Effector memory CD4-positive, alpha-beta T cell (primary cell): ENCODE measurements at regions not wholly inside any gene's neighbourhood (a gene's known extent, or its start where the extent isn't known, plus 50 kb on each side); places are given as distances from the start of the nearest gene placed in this dataset.

ENCODE experiments used
- DNase-seq, 3 donors: peaks; one replicate each; pipeline ENCODE4 v3.0.0-alpha.2; 2020
- H3K27ac ChIP-seq: 2 replicates; pipeline ENCODE4 v1.7.0; 2013; ENCODE audit warnings: mild to moderate bottlenecking, low read length, moderate library complexity; ENCODE audit not compliant: insufficient read depth, poor library complexity, severe bottlenecking
- H3K27me3 ChIP-seq: replicated peaks from 2 replicates; pipeline ENCODE4 v1.7.0; 2013; ENCODE audit warnings: mild to moderate bottlenecking, low read length; ENCODE audit not compliant: insufficient read depth, control insufficient read depth, poor library complexity, severe bottlenecking
- H3K36me3 ChIP-seq: 2 replicates; pipeline ENCODE4 v1.7.0; 2013; ENCODE audit warnings: mild to moderate bottlenecking, low read length, moderate library complexity; ENCODE audit not compliant: control insufficient read depth, insufficient read depth
- H3K4me1 ChIP-seq: 2 replicates; pipeline ENCODE4 v1.7.0; 2013; ENCODE audit warnings: low read length, mild to moderate bottlenecking; ENCODE audit not compliant: control insufficient read depth, insufficient read depth, poor library complexity, severe bottlenecking
- H3K4me3 ChIP-seq: 2 replicates; pipeline ENCODE4 v1.7.0; 2013; ENCODE audit warnings: low read length, low read depth, mild to moderate bottlenecking; ENCODE audit not compliant: insufficient read depth, poor library complexity, severe bottlenecking
- H3K9me3 ChIP-seq: 2 replicates; pipeline ENCODE4 v1.7.0; 2013; ENCODE audit warnings: mild to moderate bottlenecking, low read length, moderate library complexity; ENCODE audit not compliant: control insufficient read depth

- Histone ChIP-seq H3K36me3 (no peaks in the 10 kb centered on the region), H3K27ac (no peak overlapping the region), H3K9me3 (no peaks in the 10 kb centered on the region), H3K4me1 (no peaks in the 10 kb centered on the region), H3K27me3 (no peaks in the 10 kb centered on the region), H3K4me3 (no peak overlapping the region)
- DNase-seq, result no peak
These were observed 647.3 kb downstream of the BRINP1 start for GRCh38 chr9:118721923-118722322.

- no peaks in the 10 kb centered on the region for H3K4me1 ChIP-seq
- no peaks in the 10 kb centered on the region for H3K9me3 ChIP-seq
- no peaks in the 10 kb centered on the region for H3K27me3 ChIP-seq
- no peak overlapping the region for H3K27ac ChIP-seq
- no peak overlapping the region for H3K4me3 ChIP-seq
- H3K36me3 ChIP-seq, result no peaks in the 10 kb centered on the region
- no peak for DNase-seq
These were observed 639.3 kb downstream of the BRINP1 start for GRCh38 chr9:118729981-118730380.

- H3K4me3 ChIP-seq, result no peak overlapping the region
These were observed 636.2 kb downstream of the BRINP1 start for GRCh38 chr9:118732998-118733397.

GRCh38 chr9:118734696-118735095, 634.5 kb downstream of the BRINP1 start:
- Histone ChIP-seq H3K4me3 (no peak overlapping the region), H3K36me3 (no peaks in the 10 kb centered on the region), H3K27me3 (no peaks in the 10 kb centered on the region), H3K9me3 (peaks cover 5% of the 10 kb centered on the region), H3K27ac (no peak overlapping the region), H3K4me1 (no peaks in the 10 kb centered on the region)
- no peak for DNase-seq

More at GRCh38 chr9:118732998-118733397, 636.2 kb downstream of the BRINP1 start:
- Histone ChIP-seq H3K36me3 (no peaks in the 10 kb centered on the region), H3K27ac (no peak overlapping the region), H3K27me3 (no peaks in the 10 kb centered on the region), H3K4me1 (no peaks in the 10 kb centered on the region), H3K9me3 (peaks cover 5% of the 10 kb centered on the region)
- no peak for DNase-seq

GRCh38 chr9:118736406-118736805, 632.8 kb downstream of the BRINP1 start:
- H3K27ac ChIP-seq, result no peak overlapping the region
- no peaks in the 10 kb centered on the region for H3K4me1 ChIP-seq
- no peak for DNase-seq
- H3K36me3 ChIP-seq, result no peaks in the 10 kb centered on the region
- peaks cover 5% of the 10 kb centered on the region for H3K9me3 ChIP-seq
- H3K4me3 ChIP-seq, result no peak overlapping the region
- H3K27me3 ChIP-seq, result no peaks in the 10 kb centered on the region

- H3K4me1 ChIP-seq, result no peaks in the 10 kb centered on the region
- no peaks in the 10 kb centered on the region for H3K9me3 ChIP-seq
- H3K4me3 ChIP-seq, result no peak overlapping the region
- no peak overlapping the region for H3K27ac ChIP-seq
- DNase-seq, result no peak
- no peaks in the 10 kb centered on the region for H3K27me3 ChIP-seq
- no peaks in the 10 kb centered on the region for H3K36me3 ChIP-seq
These were observed 618.0 kb downstream of the BRINP1 start for GRCh38 chr9:118751077-118751847.

GRCh38 chr9:118751848-118752223, 617.4 kb downstream of the BRINP1 start:
- Histone ChIP-seq H3K4me1 (no peaks in the 10 kb centered on the region), H3K9me3 (no peaks in the 10 kb centered on the region), H3K27me3 (no peaks in the 10 kb centered on the region), H3K27ac (no peak overlapping the region), H3K36me3 (no peaks in the 10 kb centered on the region), H3K4me3 (no peak overlapping the region)
- DNase-seq, result no peak

GRCh38 chr9:118761016-118761790, 608.0 kb downstream of the BRINP1 start:
- H3K4me3 ChIP-seq, result no peak overlapping the region
- H3K36me3 ChIP-seq, result no peaks in the 10 kb centered on the region
- no peaks in the 10 kb centered on the region for H3K9me3 ChIP-seq
- no peak overlapping the region for H3K27ac ChIP-seq
- no peaks in the 10 kb centered on the region for H3K4me1 ChIP-seq
- no peaks in the 10 kb centered on the region for H3K27me3 ChIP-seq
- no peak for DNase-seq

- no peak overlapping the region for H3K27ac ChIP-seq
- H3K4me1 ChIP-seq, result no peaks in the 10 kb centered on the region
- DNase-seq, result no peak
- no peak overlapping the region for H3K4me3 ChIP-seq
- H3K9me3 ChIP-seq, result no peaks in the 10 kb centered on the region
- no peaks in the 10 kb centered on the region for H3K36me3 ChIP-seq
- no peaks in the 10 kb centered on the region for H3K27me3 ChIP-seq
These were observed 601.7 kb downstream of the BRINP1 start for GRCh38 chr9:118767571-118767970.

- Histone ChIP-seq H3K9me3 (no peaks in the 10 kb centered on the region), H3K4me1 (no peaks in the 10 kb centered on the region), H3K36me3 (no peaks in the 10 kb centered on the region), H3K27me3 (no peaks in the 10 kb centered on the region), H3K27ac (no peak overlapping the region), H3K4me3 (no peak overlapping the region)
- DNase-seq, result no peak
These were observed 586.3 kb downstream of the BRINP1 start for GRCh38 chr9:118782790-118783463.
